GM18909 (cell line): ENCODE measurements at regions not wholly inside any gene's neighbourhood (a gene's known extent, or its start where the extent isn't known, plus 50 kb on each side); places are given as distances from the start of the nearest gene placed in this dataset.

ENCODE experiments used
- ATAC-seq: cut with Tn5 transposase; IDR thresholded peaks from one replicate; pipeline ENCODE4 v1.9.1; 2021; ENCODE audit warnings: mild to moderate bottlenecking; ENCODE audit not compliant: unreplicated experiment, poor library complexity

GRCh38 chr3:14252321-14253021 lies 73.9 kb downstream of the LSM3 start:
- ATAC-seq, result no peak

GRCh38 chr3:14253022-14253706 lies 74.5 kb downstream of the LSM3 start:
- no peak for ATAC-seq

- no peak for ATAC-seq
Observed at GRCh38 chr3:14253707-14254382, 75.2 kb downstream of the LSM3 start.

- ATAC-seq, result no peak
Observed at GRCh38 chr3:14254812-14255702, 76.4 kb downstream of the LSM3 start.

- no peak for ATAC-seq
Observed at GRCh38 chr3:14256046-14256445, 77.4 kb downstream of the LSM3 start.

- ATAC-seq, result no peak
Observed at GRCh38 chr3:14256561-14257342, 78.1 kb downstream of the LSM3 start.

GRCh38 chr3:14258906-14259904 lies 80.6 kb downstream of the LSM3 start:
- no peak for ATAC-seq

- ATAC-seq, result no peak
Observed at GRCh38 chr3:14260463-14260862, 81.8 kb downstream of the LSM3 start.

GRCh38 chr3:14261229-14261628 lies 82.6 kb downstream of the LSM3 start:
- no peak for ATAC-seq

- no peak for ATAC-seq
Observed at GRCh38 chr3:14262212-14262611, 83.6 kb downstream of the LSM3 start.

- no peak for ATAC-seq
Observed at GRCh38 chr3:14262867-14263266, 84.2 kb downstream of the LSM3 start.

- no peak for ATAC-seq
Observed at GRCh38 chr3:14263317-14264005, 84.8 kb downstream of the LSM3 start.

GRCh38 chr3:14265246-14265962 lies 86.8 kb downstream of the LSM3 start:
- no peak for ATAC-seq

- no peak for ATAC-seq
Observed at GRCh38 chr3:14266361-14266760, 87.7 kb downstream of the LSM3 start.

GRCh38 chr3:14267976-14268375 lies 89.4 kb downstream of the LSM3 start:
- no peak for ATAC-seq

- ATAC-seq, result no peak
Observed at GRCh38 chr3:14268897-14269296, 90.3 kb downstream of the LSM3 start.
